ENCODE measurements at regions not wholly inside any gene's neighbourhood (a gene's known extent, or its start where the extent isn't known, plus 50 kb on each side); places are given as distances from the start of the nearest gene placed in this dataset.

GRCh38 chr20:57785061-57785460, 75.2 kb upstream of the PMEPA1 start (continued):
- TF ChIP-seq IRF3 (IDR thresholded peaks at IDR 0.05) (no peak), SP1 (IDR thresholded peaks at IDR 0.05; ENCODE audit: low read depth, low read length) (no peak), USF1 (IDR thresholded peaks at IDR 0.05; ENCODE audit: borderline replicate concordance, extremely low read length, insufficient read depth, low read depth, low read length) (no peak), SREBF2 (IDR thresholded peaks at IDR 0.05; ENCODE audit: low read length) (no peak), CHD1 (IDR thresholded peaks at IDR 0.05; ENCODE audit: low read depth, low read length) (no peak), PAX8 (IDR thresholded peaks at IDR 0.05) (no peak), IKZF2 (IDR thresholded peaks at IDR 0.05) (no peak), ZZZ3 (IDR thresholded peaks at IDR 0.05; ENCODE audit: control insufficient read depth, insufficient read length, low read depth) (no peak), RB1 (IDR thresholded peaks at IDR 0.05; ENCODE audit: borderline replicate concordance) (no peak), JUND (IDR thresholded peaks at IDR 0.05; ENCODE audit: low read depth, low read length) (no peak), ZBED1 (IDR thresholded peaks at IDR 0.05; ENCODE audit: borderline replicate concordance) (no peak)

- Histone ChIP-seq H3K27ac (ENCODE audit: control insufficient read depth, insufficient read depth) (no peak overlapping the region), H3K27me3 (replicated peaks in 1 of 2; ENCODE audit: control insufficient read depth in 2 of 2, insufficient read depth in 2 of 2, low read length in 1 of 2) (no peaks in the 10 kb centered on the region), H3K4me2 (ENCODE audit: control insufficient read depth, insufficient read depth) (no peak overlapping the region), H3K9me3 (replicated peaks; ENCODE audit: control insufficient read depth, insufficient read depth, low read length) (no peaks in the 10 kb centered on the region), H3K4me3 (no peak overlapping the region), H3K36me3 (ENCODE audit: control insufficient read depth in 2 of 2, insufficient read depth in 2 of 2, low read length in 1 of 2) (no peaks in the 10 kb centered on the region), H3K4me1 (ENCODE audit: control insufficient read depth, insufficient read depth, low read length) (no peaks in the 10 kb centered on the region), H3K79me2 (ENCODE audit: control insufficient read depth, insufficient read depth, low read length) (no peaks in the 10 kb centered on the region), H2AFZ (ENCODE audit: control insufficient read depth, low read depth, low read length) (no peak overlapping the region), H4K20me1 (ENCODE audit: control insufficient read depth, insufficient read depth) (no peaks in the 10 kb centered on the region), H3K9ac (ENCODE audit: control insufficient read depth, insufficient read depth, low read length) (no peak overlapping the region)
- ChIA-PET CTCF (no interaction called here), RAD21 (ENCODE audit: unreplicated experiment) (no interaction called here), POLR2A (no interaction called here), SMC1A (ENCODE audit: uncharacterized antibody, unreplicated experiment) (interaction anchor here (0.8 kb wide), 1 partner anchor 12 kb away, joined by 3 read pairs; no protein-coding TSS in a partner anchor)
- 13% methylated on average over 10 of the region's 10 CpGs for WGBS (ENCODE audit: insufficient coverage, insufficient replicate concordance, low lambda C conversion rate, missing lambda C conversion rate)
- ATAC-seq (no peak), FAIRE-seq (no peak), DNase-seq (ENCODE audit: low read depth, low spot score) (no peak)
- in situ Hi-C loops (cut with MboI), result no loop called here
- intact Hi-C loops (cut with micrococcal nuclease; ENCODE audit: unreplicated experiment), result no loop called here
- no TSS peak for BruUV-seq (replicated peaks)
- TF ChIP-seq HSF1 (IDR thresholded peaks at IDR 0.05; ENCODE audit: low read depth, low read length) (no peak), PML (IDR thresholded peaks at IDR 0.05; ENCODE audit: low read length) (no peak), KDM1A (IDR thresholded peaks at IDR 0.05; ENCODE audit: borderline replicate concordance) (no peak), HCFC1 (IDR thresholded peaks at IDR 0.05; ENCODE audit: low read length) (no peak), YBX1 (IDR thresholded peaks at IDR 0.05) (no peak), TBL1XR1 (IDR thresholded peaks at IDR 0.05; ENCODE audit: low read depth, low read length) (no peak), MAX (IDR thresholded peaks at IDR 0.05; ENCODE audit: low read depth, low read length) (no peak), SP1 (IDR thresholded peaks at IDR 0.05; ENCODE audit: low read depth, low read length) (no peak), RUNX3 (IDR thresholded peaks at IDR 0.05; ENCODE audit: low read length) (no peak), RELA (IDR thresholded peaks at IDR 0.05; ENCODE audit: borderline replicate concordance, partially characterized antibody) (no peak)
These were observed 74.4 kb upstream of the PMEPA1 start for GRCh38 chr20:57783956-57784837.

All from GM12878 (cell line).